ENCODE measurements at regions not wholly inside any gene's neighbourhood (a gene's known extent, or its start where the extent isn't known, plus 50 kb on each side); places are given as distances from the start of the nearest gene placed in this dataset.
"Not testable (repeated sequence)": the region's sequence is repeated elsewhere in the genome, so short reads cannot be mapped to it uniquely, and the experiment has no call there.

DNA sequence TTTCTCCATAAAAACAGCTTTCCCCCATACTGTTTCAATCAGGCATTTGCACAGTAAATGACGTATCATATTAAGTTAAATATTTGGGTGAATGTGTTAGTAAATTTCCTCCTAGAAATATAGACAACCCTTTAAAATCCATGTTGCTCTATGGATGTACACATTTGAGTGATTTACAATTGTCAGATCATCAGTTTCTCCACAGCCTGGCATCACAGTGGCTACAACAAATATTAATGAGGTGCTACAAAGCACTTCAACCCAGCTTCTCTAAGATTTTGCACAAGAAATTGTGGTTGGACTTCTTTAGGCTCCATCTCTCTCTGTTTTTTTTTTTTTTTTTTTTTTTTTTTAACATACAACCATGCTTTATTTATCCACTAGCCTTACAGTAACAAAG, 584.4 kb upstream of the AMELY start (continued):
- TF ChIP-seq, protein P1, sequence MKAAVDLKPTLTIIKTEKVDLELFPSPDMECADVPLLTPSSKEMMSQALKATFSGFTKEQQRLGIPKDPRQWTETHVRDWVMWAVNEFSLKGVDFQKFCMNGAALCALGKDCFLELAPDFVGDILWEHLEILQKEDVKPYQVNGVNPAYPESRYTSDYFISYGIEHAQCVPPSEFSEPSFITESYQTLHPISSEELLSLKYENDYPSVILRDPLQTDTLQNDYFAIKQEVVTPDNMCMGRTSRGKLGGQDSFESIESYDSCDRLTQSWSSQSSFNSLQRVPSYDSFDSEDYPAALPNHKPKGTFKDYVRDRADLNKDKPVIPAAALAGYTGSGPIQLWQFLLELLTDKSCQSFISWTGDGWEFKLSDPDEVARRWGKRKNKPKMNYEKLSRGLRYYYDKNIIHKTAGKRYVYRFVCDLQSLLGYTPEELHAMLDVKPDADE (IDR thresholded peaks at IDR 0.05): no peak
- TF ChIP-seq, protein P2, sequence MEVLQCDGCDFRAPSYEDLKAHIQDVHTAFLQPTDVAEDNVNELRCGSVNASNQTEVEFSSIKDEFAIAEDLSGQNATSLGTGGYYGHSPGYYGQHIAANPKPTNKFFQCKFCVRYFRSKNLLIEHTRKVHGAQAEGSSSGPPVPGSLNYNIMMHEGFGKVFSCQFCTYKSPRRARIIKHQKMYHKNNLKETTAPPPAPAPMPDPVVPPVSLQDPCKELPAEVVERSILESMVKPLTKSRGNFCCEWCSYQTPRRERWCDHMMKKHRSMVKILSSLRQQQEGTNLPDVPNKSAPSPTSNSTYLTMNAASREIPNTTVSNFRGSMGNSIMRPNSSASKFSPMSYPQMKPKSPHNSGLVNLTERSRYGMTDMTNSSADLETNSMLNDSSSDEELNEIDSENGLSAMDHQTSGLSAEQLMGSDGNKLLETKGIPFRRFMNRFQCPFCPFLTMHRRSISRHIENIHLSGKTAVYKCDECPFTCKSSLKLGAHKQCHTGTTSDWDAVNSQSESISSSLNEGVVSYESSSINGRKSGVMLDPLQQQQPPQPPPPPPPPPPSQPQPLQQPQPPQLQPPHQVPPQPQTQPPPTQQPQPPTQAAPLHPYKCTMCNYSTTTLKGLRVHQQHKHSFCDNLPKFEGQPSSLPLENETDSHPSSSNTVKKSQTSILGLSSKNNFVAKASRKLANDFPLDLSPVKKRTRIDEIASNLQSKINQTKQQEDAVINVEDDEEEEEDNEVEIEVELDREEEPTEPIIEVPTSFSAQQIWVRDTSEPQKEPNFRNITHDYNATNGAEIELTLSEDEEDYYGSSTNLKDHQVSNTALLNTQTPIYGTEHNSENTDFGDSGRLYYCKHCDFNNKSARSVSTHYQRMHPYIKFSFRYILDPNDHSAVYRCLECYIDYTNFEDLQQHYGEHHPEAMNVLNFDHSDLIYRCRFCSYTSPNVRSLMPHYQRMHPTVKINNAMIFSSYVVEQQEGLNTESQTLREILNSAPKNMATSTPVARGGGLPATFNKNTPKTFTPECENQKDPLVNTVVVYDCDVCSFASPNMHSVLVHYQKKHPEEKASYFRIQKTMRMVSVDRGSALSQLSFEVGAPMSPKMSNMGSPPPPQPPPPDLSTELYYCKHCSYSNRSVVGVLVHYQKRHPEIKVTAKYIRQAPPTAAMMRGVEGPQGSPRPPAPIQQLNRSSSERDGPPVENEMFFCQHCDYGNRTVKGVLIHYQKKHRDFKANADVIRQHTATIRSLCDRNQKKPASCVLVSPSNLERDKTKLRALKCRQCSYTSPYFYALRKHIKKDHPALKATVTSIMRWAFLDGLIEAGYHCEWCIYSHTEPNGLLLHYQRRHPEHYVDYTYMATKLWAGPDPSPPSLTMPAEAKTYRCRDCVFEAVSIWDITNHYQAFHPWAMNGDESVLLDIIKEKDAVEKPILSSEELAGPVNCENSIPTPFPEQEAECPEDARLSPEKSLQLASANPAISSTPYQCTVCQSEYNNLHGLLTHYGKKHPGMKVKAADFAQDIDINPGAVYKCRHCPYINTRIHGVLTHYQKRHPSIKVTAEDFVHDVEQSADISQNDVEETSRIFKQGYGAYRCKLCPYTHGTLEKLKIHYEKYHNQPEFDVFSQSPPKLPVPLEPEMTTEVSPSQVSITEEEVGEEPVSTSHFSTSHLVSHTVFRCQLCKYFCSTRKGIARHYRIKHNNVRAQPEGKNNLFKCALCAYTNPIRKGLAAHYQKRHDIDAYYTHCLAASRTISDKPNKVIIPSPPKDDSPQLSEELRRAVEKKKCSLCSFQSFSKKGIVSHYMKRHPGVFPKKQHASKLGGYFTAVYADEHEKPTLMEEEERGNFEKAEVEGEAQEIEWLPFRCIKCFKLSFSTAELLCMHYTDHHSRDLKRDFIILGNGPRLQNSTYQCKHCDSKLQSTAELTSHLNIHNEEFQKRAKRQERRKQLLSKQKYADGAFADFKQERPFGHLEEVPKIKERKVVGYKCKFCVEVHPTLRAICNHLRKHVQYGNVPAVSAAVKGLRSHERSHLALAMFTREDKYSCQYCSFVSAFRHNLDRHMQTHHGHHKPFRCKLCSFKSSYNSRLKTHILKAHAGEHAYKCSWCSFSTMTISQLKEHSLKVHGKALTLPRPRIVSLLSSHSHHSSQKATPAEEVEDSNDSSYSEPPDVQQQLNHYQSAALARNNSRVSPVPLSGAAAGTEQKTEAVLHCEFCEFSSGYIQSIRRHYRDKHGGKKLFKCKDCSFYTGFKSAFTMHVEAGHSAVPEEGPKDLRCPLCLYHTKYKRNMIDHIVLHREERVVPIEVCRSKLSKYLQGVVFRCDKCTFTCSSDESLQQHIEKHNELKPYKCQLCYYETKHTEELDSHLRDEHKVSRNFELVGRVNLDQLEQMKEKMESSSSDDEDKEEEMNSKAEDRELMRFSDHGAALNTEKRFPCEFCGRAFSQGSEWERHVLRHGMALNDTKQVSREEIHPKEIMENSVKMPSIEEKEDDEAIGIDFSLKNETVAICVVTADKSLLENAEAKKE (CRISPR knock-in tag; IDR thresholded peaks at IDR 0.05): no peak

DNA sequence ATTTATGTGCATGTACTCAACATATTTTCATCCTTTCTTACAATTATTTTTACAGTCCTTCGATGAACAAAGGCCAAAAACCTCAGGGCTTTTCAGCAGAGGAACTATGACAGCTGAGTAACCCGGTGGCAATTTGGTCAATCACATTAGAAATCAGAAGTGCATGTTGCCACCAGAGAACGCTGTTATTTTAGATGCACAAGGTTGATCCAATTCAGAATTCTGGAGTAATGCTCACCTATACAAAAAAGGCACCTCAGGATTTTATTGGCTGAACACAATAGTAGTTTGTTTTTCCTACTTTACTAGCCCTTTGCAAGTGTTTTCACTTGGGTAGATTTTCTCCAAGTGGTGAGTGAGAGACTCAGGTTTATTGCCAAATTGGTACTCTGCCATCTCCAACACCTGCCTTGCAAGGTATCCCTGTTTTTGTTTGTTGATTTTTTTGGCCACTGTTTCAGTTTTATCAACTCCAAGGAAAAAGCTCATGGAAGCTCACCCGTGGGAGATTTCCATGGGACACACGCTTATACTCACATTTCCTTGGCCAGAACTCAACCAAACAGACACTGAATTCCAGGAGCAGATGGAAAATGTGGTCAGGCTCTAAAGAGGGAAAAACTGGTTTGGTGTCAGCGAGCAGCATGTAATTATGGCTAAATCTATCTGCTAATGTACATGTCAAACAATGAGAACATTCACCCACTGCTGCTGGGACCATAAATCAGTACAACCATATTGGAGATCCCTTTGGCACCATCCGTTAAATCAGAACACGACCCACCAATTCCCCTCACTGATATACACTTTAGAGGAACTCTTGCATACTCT, 573.1 kb upstream of the AMELY start:
- ATAC-seq; H3K4me1 Mint-ChIP-seq; H3K9me3 Mint-ChIP-seq; H3K27ac ChIP-seq (ENCODE audit: low read depth); H3K36me3 ChIP-seq (ENCODE audit: insufficient read depth); H2AFZ ChIP-seq; H3K27me3 Mint-ChIP-seq (ENCODE audit: insufficient read depth, low read depth, poor library complexity); H3K27me3 ChIP-seq (ENCODE audit: insufficient read depth); H3K4me3 Mint-ChIP-seq; H3F3A ChIP-seq (replicated peaks; ENCODE audit: low read depth); H3K36me3 Mint-ChIP-seq (ENCODE audit: low read depth); H3K4me1 ChIP-seq (ENCODE audit: insufficient read depth); H3K27ac Mint-ChIP-seq; DNase-seq (ENCODE audit: low spot score); H3K4me2 ChIP-seq; H3K4me3 ChIP-seq; H3K9me2 ChIP-seq (ENCODE audit: insufficient read depth); H4K20me1 ChIP-seq (replicated peaks; ENCODE audit: insufficient read depth); H3K79me2 ChIP-seq (replicated peaks; ENCODE audit: insufficient read depth): not testable (repeated sequence)

Data from GM23338 (cell line).